ENCODE measurements at regions not wholly inside any gene's neighbourhood (a gene's known extent, or its start where the extent isn't known, plus 50 kb on each side); places are given as distances from the start of the nearest gene placed in this dataset.
"Not testable (repeated sequence)": the region's sequence is repeated elsewhere in the genome, so short reads cannot be mapped to it uniquely, and the experiment has no call there.

DNA sequence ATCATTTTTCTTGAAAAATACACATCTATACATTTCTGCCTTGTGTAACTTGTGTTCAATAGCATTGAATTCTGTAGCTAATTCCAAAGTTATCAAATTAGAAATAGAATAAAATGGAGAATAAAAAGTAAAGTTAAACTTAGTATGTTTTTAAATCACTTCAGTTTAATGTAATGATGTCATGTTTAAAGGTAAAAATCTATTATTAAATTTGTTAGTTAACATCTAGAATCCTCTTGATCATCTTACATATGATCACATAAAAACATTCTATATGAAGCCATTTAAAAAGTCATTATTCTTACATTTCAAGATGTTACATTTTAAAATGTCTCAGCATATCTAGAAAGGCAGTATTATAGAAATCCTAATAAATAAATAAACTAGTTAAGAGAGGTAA lies 1163.2 kb downstream of the PLA2G4A start:
- no peak for DNase-seq (ENCODE audit: low spot score in 2 of 2)
- intact Hi-C loops (cut with DNase I; ENCODE audit: low total_unique reads), result no loop called here
- no peak for TF ChIP-seq CTCF (IDR thresholded peaks at IDR 0.05)
- TF ChIP-seq POLR2A (IDR thresholded peaks at IDR 0.05), result no peak
- H3K4me3 ChIP-seq (ENCODE audit: low read depth, poor library complexity, severe bottlenecking), result no peak overlapping the region

GRCh38 chr1:187996780-187997179 lies 1168.0 kb downstream of the PLA2G4A start:
- intact Hi-C loops (cut with DNase I; ENCODE audit: low total_unique reads), result no loop called here
- DNase-seq (ENCODE audit: low spot score in 2 of 2), result no peak
- no peak overlapping the region for H3K4me3 ChIP-seq (ENCODE audit: low read depth, poor library complexity, severe bottlenecking)
- TF ChIP-seq POLR2A (IDR thresholded peaks at IDR 0.05) (no peak), CTCF (IDR thresholded peaks at IDR 0.05) (no peak)

- DNase-seq (ENCODE audit: low spot score in 2 of 2), result no peak
- intact Hi-C loops (cut with DNase I; ENCODE audit: low total_unique reads), result no loop called here
- TF ChIP-seq CTCF (IDR thresholded peaks at IDR 0.05) (no peak), POLR2A (IDR thresholded peaks at IDR 0.05) (no peak)
- H3K4me3 ChIP-seq (ENCODE audit: low read depth, poor library complexity, severe bottlenecking), result no peak overlapping the region
Measured at GRCh38 chr1:187999973-188000372, 1171.2 kb downstream of the PLA2G4A start.

- H3K4me3 ChIP-seq (ENCODE audit: low read depth, poor library complexity, severe bottlenecking); intact Hi-C loops (cut with DNase I; ENCODE audit: low total_unique reads); DNase-seq (ENCODE audit: low spot score in 2 of 2): not testable (repeated sequence)
- 67 to 77% methylated on average over 1 of the region's 1 CpG for WGBS, 2 donors
Measured at GRCh38 chr1:188003687-188004086, 1174.9 kb downstream of the PLA2G4A start.

GRCh38 chr1:188004849-188005248 lies 1176.1 kb downstream of the PLA2G4A start:
- H3K4me3 ChIP-seq (ENCODE audit: low read depth, poor library complexity, severe bottlenecking), result no peak overlapping the region
- 33 to 34% methylated on average over 1 of the region's 1 CpG for WGBS, 2 donors
- no peak for DNase-seq (ENCODE audit: low spot score in 2 of 2)
- TF ChIP-seq CTCF (IDR thresholded peaks at IDR 0.05) (no peak), POLR2A (IDR thresholded peaks at IDR 0.05) (no peak)
- intact Hi-C loops (cut with DNase I; ENCODE audit: low total_unique reads), result no loop called here

DNA sequence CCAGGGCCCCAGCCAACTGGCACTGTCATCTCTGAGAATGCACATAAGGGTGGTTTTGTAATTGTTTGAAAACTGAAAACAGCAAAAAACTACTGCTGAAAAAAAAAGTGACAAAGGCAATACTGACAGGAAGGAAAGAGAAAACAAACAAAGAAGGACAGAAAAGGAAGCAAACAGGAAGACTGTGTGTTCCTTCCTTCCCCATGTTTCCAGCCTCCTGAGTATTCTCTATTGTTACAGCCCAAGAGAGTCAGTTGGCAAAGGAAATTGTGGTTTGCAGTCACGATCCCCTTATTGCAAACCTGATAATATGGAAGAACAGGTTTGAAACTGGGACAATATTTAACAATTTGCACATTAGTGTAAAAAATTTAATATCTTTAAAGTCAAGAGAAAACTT lies 1177.6 kb downstream of the PLA2G4A start:
- DNase-seq (ENCODE audit: low spot score in 2 of 2), result no peak
- intact Hi-C loops (cut with DNase I; ENCODE audit: low total_unique reads), result no loop called here
- TF ChIP-seq POLR2A (IDR thresholded peaks at IDR 0.05) (no peak), CTCF (IDR thresholded peaks at IDR 0.05) (no peak)
- H3K4me3 ChIP-seq (ENCODE audit: low read depth, poor library complexity, severe bottlenecking), result no peak overlapping the region
- 48 to 52% methylated on average over 1 of the region's 1 CpG for WGBS, 2 donors

GRCh38 chr1:188013222-188013849 lies 1184.6 kb downstream of the PLA2G4A start:
- WGBS, 2 donors, result 95 to 97% methylated on average over 27 to 48 of the region's 49 CpGs
- intact Hi-C loops (cut with DNase I; ENCODE audit: low total_unique reads); DNase-seq (ENCODE audit: low spot score in 2 of 2); H3K4me3 ChIP-seq (ENCODE audit: low read depth, poor library complexity, severe bottlenecking): not testable (repeated sequence)
